Fibroblast of villous mesenchyme (primary cell): ENCODE measurements at regions not wholly inside any gene's neighbourhood (a gene's known extent, or its start where the extent isn't known, plus 50 kb on each side); places are given as distances from the start of the nearest gene placed in this dataset.

Experiments used
- DNase-seq: peaks from one replicate; pipeline ENCODE4 v3.0.0-alpha.2; 2010; ENCODE audit warnings: low read depth
- H3K4me3 ChIP-seq: 2 replicates; pipeline ENCODE4 v1.5.1; 2011; ENCODE audit warnings: low read depth, mild to moderate bottlenecking, low read length
- CTCF ChIP-seq: IDR thresholded peaks from 2 replicates; pipeline ENCODE4 v1.5.1; 2012; ENCODE audit warnings: low read depth, mild to moderate bottlenecking, low read length; ENCODE audit not compliant: insufficient read depth

GRCh38 chr10:130707389-130707979 is 571.3 kb downstream of the GLRX3 start:
- no peak overlapping the region for H3K4me3 ChIP-seq
- no peak for TF ChIP-seq CTCF
- no peak for DNase-seq

GRCh38 chr10:130708465-130709070 is 572.4 kb downstream of the GLRX3 start:
- no peak for DNase-seq
- no peak overlapping the region for H3K4me3 ChIP-seq
- no peak for TF ChIP-seq CTCF

- no peak for TF ChIP-seq CTCF
- no peak overlapping the region for H3K4me3 ChIP-seq
- DNase-seq, result no peak
Measured at GRCh38 chr10:130709415-130709814, 573.2 kb downstream of the GLRX3 start.

- no peak overlapping the region for H3K4me3 ChIP-seq
- no peak for TF ChIP-seq CTCF
- no peak for DNase-seq
Measured at GRCh38 chr10:130711072-130711471, 574.9 kb downstream of the GLRX3 start.

- no peak overlapping the region for H3K4me3 ChIP-seq
- no peak for DNase-seq
- TF ChIP-seq CTCF, result no peak
Measured at GRCh38 chr10:130713135-130713534, 576.9 kb downstream of the GLRX3 start.

- no peak overlapping the region for H3K4me3 ChIP-seq
- no peak for TF ChIP-seq CTCF
- DNase-seq, result no peak
Measured at GRCh38 chr10:130713731-130714130, 577.5 kb downstream of the GLRX3 start.
